Stomach (tissue), 8 donors: ENCODE measurements at regions not wholly inside any gene's neighbourhood (a gene's known extent, or its start where the extent isn't known, plus 50 kb on each side); places are given as distances from the start of the nearest gene placed in this dataset.
"Not testable (repeated sequence)": the region's sequence is repeated elsewhere in the genome, so short reads cannot be mapped to it uniquely, and the experiment has no call there.

Experiments
- DNase-seq, 2 donors: peaks; one replicate each; pipeline versions ENCODE4 v3.0.0 to v3.0.0-alpha.2; 2013 to 2019
- H3K27ac ChIP-seq, 5 donors: fragments of 200-600 bp in 4 of 5; sonication (generic) in 4 of 5; one replicate each; pipeline ENCODE4 v1.5.1; 2013 to 2019; ENCODE audit warnings: mild to moderate bottlenecking in 1 of 5, moderate library complexity in 1 of 5
- H3K27me3 ChIP-seq, 3 donors: fragments of 200-600 bp; sonication (generic); one replicate each; pipeline ENCODE4 v1.5.1; 2017 to 2019; ENCODE audit warnings: mixed run types in 1 of 3
- H3K36me3 ChIP-seq, 4 donors: fragments of 200-600 bp; sonication (generic); 1 replicate in 3 of 4; 2 replicates in 1 of 4; pipeline ENCODE4 v1.5.1; 2016 to 2019
- H3K4me1 ChIP-seq, 4 donors: fragments of 200-600 bp; sonication (generic); one replicate each; pipeline ENCODE4 v1.5.1; 2016 to 2019
- H3K4me3 ChIP-seq, 4 donors: fragments of 200-600 bp; sonication (generic) in 3 of 4; one replicate each; pipeline ENCODE4 v1.5.1; 2016 to 2019; ENCODE audit warnings: mild to moderate bottlenecking in 1 of 4
- H3K9me3 ChIP-seq, 4 donors: fragments of 200-600 bp; sonication (generic); one replicate each; pipeline ENCODE4 v1.5.1; 2016 to 2019
- EP300 ChIP-seq: sonication (generic); formaldehyde crosslinking; IDR thresholded peaks from one replicate; pipeline ENCODE4 v1.6.1; 2017; ENCODE audit warnings: antibody characterized with exemption
- POLR2A ChIP-seq, 4 donors: fragments of 450-650 bp; IDR thresholded peaks; one replicate each; pipeline ENCODE4 v1.6.1; 2016; ENCODE audit warnings: antibody characterized with exemption in 4 of 4, control low read depth in 2 of 4, mild to moderate bottlenecking in 1 of 4, moderate library complexity in 1 of 4
- POLR2AphosphoS5 ChIP-seq, 3 donors: sonication (generic); formaldehyde crosslinking; IDR thresholded peaks; one replicate each; pipeline ENCODE4 v1.6.1; 2016; ENCODE audit warnings: antibody characterized with exemption in 3 of 3
- WGBS, 5 donors: extraction: QIAGEN DNeasy Blood & Tissue Kit in 3 of 5; methylation state at CpG; one replicate each; pipeline versions ENCODE4 v1.1.5 to v1.1.7; 2013 to 2018; 5-methylcytosine and 5-hydroxymethylcytosine counted together
- intact Hi-C: fragments of 100-400 bp; cut with DNase I; formaldehyde crosslinking; loops from one replicate; pipeline ENCODE4 v1.15.1; 2023; ENCODE audit warnings: low total_unique reads
- TF ChIP-seq, protein P1 (sequence below), 7 experiments: fragments of 450-650 bp in 4 of 7; fragments of 200-600 bp in 3 of 7; sonication (generic) in 3 of 7; IDR thresholded peaks; one replicate each; pipeline ENCODE4 v1.5.1; 2016 to 2019; ENCODE audit warnings: antibody characterized with exemption in 7 of 7, control low read depth in 2 of 7, mild to moderate bottlenecking in 1 of 7
- donor health status: healthy with polysubstance abuse.
- donor health status: Bipolar disorder and iron deficiency.
- donor health status: healthy.

GRCh38 chr15:53126144-53126543, 336.0 kb upstream of the ONECUT1 start:
- Histone ChIP-seq H3K4me3 (no peak overlapping the region), H3K9me3 (no peaks in the 10 kb centered on the region), H3K4me1 (no peaks in the 10 kb centered on the region), H3K27ac (no peak overlapping the region), H3K27me3 (peaks cover 0 to 10% (median 0%) of the 10 kb centered on the region in 3 donors), H3K36me3 (no peaks in the 10 kb centered on the region)
- no peak for DNase-seq
- intact Hi-C loops: no loop called here
- 41 to 66% (median 60%) methylated on average over 4 of the region's 4 CpGs for WGBS, 5 donors
- TF ChIP-seq POLR2A (IDR thresholded peaks at IDR 0.05): no peak
- no peak for TF ChIP-seq POLR2AphosphoS5 (IDR thresholded peaks at IDR 0.05)

DNA sequence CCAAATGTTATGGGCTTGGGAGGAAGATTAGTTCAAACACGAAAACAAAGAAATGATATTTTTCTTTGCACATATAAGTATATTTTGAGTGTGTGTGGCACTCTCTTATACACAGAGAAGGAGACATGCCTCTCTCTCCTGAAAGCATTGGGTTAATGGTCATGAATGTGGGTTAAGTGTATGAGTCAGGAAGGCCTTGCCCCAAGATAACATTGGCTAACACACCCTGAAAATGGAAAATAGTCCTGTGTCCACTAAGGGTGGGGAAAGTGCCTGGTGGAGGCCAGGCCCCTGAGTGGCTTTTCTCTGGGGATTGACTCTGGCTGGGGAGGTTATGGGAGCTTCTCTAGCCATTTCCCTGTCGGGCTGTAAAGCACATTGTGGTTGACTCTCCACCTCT, 332.7 kb upstream of the ONECUT1 start:
- intact Hi-C loops: no loop called here
- Histone ChIP-seq H3K27ac (peak overlapping the region in 1 of 5 donors; percentile 52), H3K4me3 (no peak overlapping the region), H3K9me3 (no peaks in the 10 kb centered on the region), H3K4me1 (no peaks in the 10 kb centered on the region), H3K27me3 (no peaks in the 10 kb centered on the region), H3K36me3 (no peaks in the 10 kb centered on the region)
- 44 to 80% (median 76%) methylated on average over 2 of the region's 2 CpGs for WGBS, 5 donors
- TF ChIP-seq POLR2A (IDR thresholded peaks at IDR 0.05) (no peak), POLR2AphosphoS5 (IDR thresholded peaks at IDR 0.05) (peak in 1 of 3 donors; percentile 32)
- TF ChIP-seq, protein P1, sequence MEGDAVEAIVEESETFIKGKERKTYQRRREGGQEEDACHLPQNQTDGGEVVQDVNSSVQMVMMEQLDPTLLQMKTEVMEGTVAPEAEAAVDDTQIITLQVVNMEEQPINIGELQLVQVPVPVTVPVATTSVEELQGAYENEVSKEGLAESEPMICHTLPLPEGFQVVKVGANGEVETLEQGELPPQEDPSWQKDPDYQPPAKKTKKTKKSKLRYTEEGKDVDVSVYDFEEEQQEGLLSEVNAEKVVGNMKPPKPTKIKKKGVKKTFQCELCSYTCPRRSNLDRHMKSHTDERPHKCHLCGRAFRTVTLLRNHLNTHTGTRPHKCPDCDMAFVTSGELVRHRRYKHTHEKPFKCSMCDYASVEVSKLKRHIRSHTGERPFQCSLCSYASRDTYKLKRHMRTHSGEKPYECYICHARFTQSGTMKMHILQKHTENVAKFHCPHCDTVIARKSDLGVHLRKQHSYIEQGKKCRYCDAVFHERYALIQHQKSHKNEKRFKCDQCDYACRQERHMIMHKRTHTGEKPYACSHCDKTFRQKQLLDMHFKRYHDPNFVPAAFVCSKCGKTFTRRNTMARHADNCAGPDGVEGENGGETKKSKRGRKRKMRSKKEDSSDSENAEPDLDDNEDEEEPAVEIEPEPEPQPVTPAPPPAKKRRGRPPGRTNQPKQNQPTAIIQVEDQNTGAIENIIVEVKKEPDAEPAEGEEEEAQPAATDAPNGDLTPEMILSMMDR (IDR thresholded peaks at IDR 0.05): no peak
- DNase-seq: peak; percentile 21 to 38

DNA sequence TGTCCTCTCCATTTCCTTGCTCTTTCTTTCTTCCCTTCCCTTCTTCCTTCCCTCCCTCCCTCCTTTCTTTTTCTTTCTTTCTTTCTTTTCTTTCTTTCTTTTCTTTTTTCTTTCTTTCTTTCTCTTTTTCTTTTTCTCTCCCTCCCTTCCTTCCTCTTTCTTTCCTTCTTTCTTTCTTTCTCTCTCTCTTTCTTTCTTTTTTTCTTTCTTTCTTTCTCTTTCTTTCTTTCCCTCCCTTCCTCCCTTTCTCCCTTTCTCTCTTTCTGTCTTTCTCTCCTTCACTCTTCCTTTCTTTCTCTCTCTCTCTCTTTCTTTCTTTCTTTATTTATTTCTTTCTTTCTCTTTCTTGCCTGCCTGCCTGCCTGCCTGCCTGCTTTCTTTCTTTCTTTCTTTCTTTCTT, 326.8 kb upstream of the ONECUT1 start:
- H3K4me1 ChIP-seq, intact Hi-C loops, DNase-seq, H3K36me3 ChIP-seq, H3K4me3 ChIP-seq, H3K27me3 ChIP-seq, H3K27ac ChIP-seq: not testable (repeated sequence)
- peaks cover 0 to 12% (median 2%) of the 10 kb centered on the region in 4 donors for H3K9me3 ChIP-seq

GRCh38 chr15:53116169-53116568, 326.0 kb upstream of the ONECUT1 start:
- Histone ChIP-seq H3K27ac (no peak overlapping the region), H3K4me3 (no peak overlapping the region), H3K9me3 (peaks cover 0 to 12% (median 2%) of the 10 kb centered on the region in 4 donors), H3K36me3 (no peaks in the 10 kb centered on the region), H3K4me1 (no peaks in the 10 kb centered on the region), H3K27me3 (no peaks in the 10 kb centered on the region)
- intact Hi-C loops: no loop called here
- no peak for DNase-seq
- TF ChIP-seq, protein P1 (IDR thresholded peaks at IDR 0.05): no peak

DNA sequence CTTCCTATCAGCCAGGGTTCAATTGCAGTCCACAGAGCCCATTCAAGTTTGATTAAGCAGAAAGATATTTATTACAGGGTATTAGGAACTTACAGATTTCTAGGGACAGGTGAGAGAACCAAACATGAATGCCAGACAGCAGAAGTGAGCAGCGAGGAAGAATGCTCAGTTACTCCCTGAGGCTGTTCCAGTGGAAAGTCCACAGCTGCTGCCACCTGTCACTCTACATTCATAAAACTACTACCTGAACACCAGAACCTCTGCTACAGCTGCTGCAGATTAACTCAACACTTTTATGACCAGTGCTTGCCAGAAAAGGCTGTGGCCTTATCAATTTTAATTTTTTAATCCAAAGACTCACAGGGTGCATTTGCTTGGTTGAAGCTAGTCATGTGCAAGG, 325.4 kb upstream of the ONECUT1 start:
- H3K9me3 ChIP-seq: peaks cover 0 to 12% (median 2%) of the 10 kb centered on the region in 4 donors
- intact Hi-C loops: no loop called here
- H3K4me3 ChIP-seq: no peak overlapping the region
- peak overlapping the region in 4 of 5 donors; percentile 10 to 32 (median 24) for H3K27ac ChIP-seq
- no peaks in the 10 kb centered on the region for H3K36me3 ChIP-seq
- no peaks in the 10 kb centered on the region for H3K27me3 ChIP-seq
- no peaks in the 10 kb centered on the region for H3K4me1 ChIP-seq
- WGBS, 5 donors: 72 to 86% (median 79%) methylated on average over 1 of the region's 1 CpG
- DNase-seq: no peak
- TF ChIP-seq POLR2AphosphoS5 (IDR thresholded peaks at IDR 0.05) (no peak), EP300 (no peak), POLR2A (IDR thresholded peaks at IDR 0.05) (no peak)
- TF ChIP-seq, protein P1 (IDR thresholded peaks at IDR 0.05): no peak

GRCh38 chr15:53114960-53115359, 324.8 kb upstream of the ONECUT1 start:
- 28 to 50% (median 49%) methylated on average over 3 of the region's 3 CpGs for WGBS, 5 donors
- Histone ChIP-seq H3K27me3 (no peaks in the 10 kb centered on the region), H3K36me3 (no peaks in the 10 kb centered on the region), H3K4me3 (no peak overlapping the region), H3K9me3 (peaks cover 0 to 12% (median 2%) of the 10 kb centered on the region in 4 donors), H3K4me1 (no peaks in the 10 kb centered on the region), H3K27ac (peak overlapping the region in 3 of 5 donors; percentile 10 to 32 (median 24))
- peak in 1 of 2 donors; percentile 49 for DNase-seq
- TF ChIP-seq, protein P1 (IDR thresholded peaks at IDR 0.05): no peak
- TF ChIP-seq POLR2A (IDR thresholded peaks at IDR 0.05): no peak
- TF ChIP-seq POLR2AphosphoS5 (IDR thresholded peaks at IDR 0.05): no peak
- TF ChIP-seq EP300: no peak
- intact Hi-C loops: no loop called here
